HG03045 (cell line): ENCODE measurements at regions not wholly inside any gene's neighbourhood (a gene's known extent, or its start where the extent isn't known, plus 50 kb on each side); places are given as distances from the start of the nearest gene placed in this dataset.

ENCODE experiments used
- ATAC-seq: cut with Tn5 transposase; IDR thresholded peaks from one replicate; pipeline ENCODE4 v1.9.1; 2021; ENCODE audit warnings: mild to moderate bottlenecking, moderate library complexity; ENCODE audit not compliant: unreplicated experiment

- ATAC-seq: no peak
Measured at GRCh38 chr2:9086465-9086864, 83.0 kb upstream of the MBOAT2 start.

GRCh38 chr2:9085353-9085752 is 81.9 kb upstream of the MBOAT2 start:
- no peak for ATAC-seq

- no peak for ATAC-seq
Measured at GRCh38 chr2:9083287-9083686, 79.8 kb upstream of the MBOAT2 start.

- no peak for ATAC-seq
Measured at GRCh38 chr2:9082158-9082557, 78.7 kb upstream of the MBOAT2 start.

- ATAC-seq: no peak
Measured at GRCh38 chr2:9081750-9082149, 78.3 kb upstream of the MBOAT2 start.

GRCh38 chr2:9078405-9078804 is 74.9 kb upstream of the MBOAT2 start:
- ATAC-seq: no peak

GRCh38 chr2:9077691-9078090 is 74.2 kb upstream of the MBOAT2 start:
- no peak for ATAC-seq

GRCh38 chr2:9076755-9077154 is 73.3 kb upstream of the MBOAT2 start:
- ATAC-seq: no peak

GRCh38 chr2:9076210-9076609 is 72.7 kb upstream of the MBOAT2 start:
- no peak for ATAC-seq

GRCh38 chr2:9074930-9075329 is 71.4 kb upstream of the MBOAT2 start:
- ATAC-seq: no peak

- ATAC-seq: no peak
Measured at GRCh38 chr2:9071584-9072124, 68.2 kb upstream of the MBOAT2 start.

GRCh38 chr2:9071032-9071431 is 67.5 kb upstream of the MBOAT2 start:
- no peak for ATAC-seq

- ATAC-seq: no peak
Measured at GRCh38 chr2:9069543-9069942, 66.1 kb upstream of the MBOAT2 start.

GRCh38 chr2:9065901-9066300 is 62.4 kb upstream of the MBOAT2 start:
- no peak for ATAC-seq

GRCh38 chr2:9063023-9063606 is 59.6 kb upstream of the MBOAT2 start:
- no peak for ATAC-seq

GRCh38 chr2:9060819-9061218 is 57.3 kb upstream of the MBOAT2 start:
- ATAC-seq: no peak

GRCh38 chr2:9057939-9058761 is 54.7 kb upstream of the MBOAT2 start:
- no peak for ATAC-seq

- no peak for ATAC-seq
Measured at GRCh38 chr2:9055471-9055870, 52.0 kb upstream of the MBOAT2 start.

- no peak for ATAC-seq
Measured at GRCh38 chr2:9053534-9053931, 50.0 kb upstream of the MBOAT2 start.
